Activated CD8-positive, alpha-beta T cell treated with anti-CD3 and anti-CD28 coated beads, Interleukin-2, amount 10 ng/mL, durations not matched to agents 7 days and 5 days (primary cell): ENCODE measurements at regions not wholly inside any gene's neighbourhood (a gene's known extent, or its start where the extent isn't known, plus 50 kb on each side); places are given as distances from the start of the nearest gene placed in this dataset.

Experiments
- ATAC-seq: fragments of 150-1000 bp; cut with Tn5 transposase; one replicate; pipeline ENCODE4 v1.10.0; 2021; ENCODE audit warnings: moderate library complexity
- CTCF ChIA-PET: fragments of 350-600 bp; sonication (Branson Sonifier 250); formaldehyde crosslinking; loops from one replicate; lab custom pipeline; 2021; ENCODE audit warnings: antibody characterized with exemption; lab: Charles Lee
- POLR2A ChIA-PET: fragments of 350-600 bp; sonication (Branson Sonifier 250); formaldehyde crosslinking; loops from one replicate; lab custom pipeline; 2021; ENCODE audit warnings: antibody characterized with exemption; lab: Charles Lee
- DNase-seq: peaks from one replicate; pipeline ENCODE4 v3.0.0-alpha.2; 2020
- H3K27ac Mint-ChIP-seq: one replicate; pipeline ENCODE4 v1.8.0; 2021; ENCODE audit warnings: mild to moderate bottlenecking, mixed read lengths
- H3K27me3 Mint-ChIP-seq: one replicate; pipeline ENCODE4 v1.8.0; 2021; ENCODE audit warnings: low read depth, mixed read lengths
- H3K36me3 Mint-ChIP-seq: one replicate; pipeline ENCODE4 v1.8.0; 2021; ENCODE audit warnings: low read depth, mixed read lengths
- H3K4me1 Mint-ChIP-seq: one replicate; pipeline ENCODE4 v1.8.0; 2021; ENCODE audit warnings: low read depth, mixed read lengths
- H3K4me3 Mint-ChIP-seq: one replicate; pipeline ENCODE4 v1.8.0; 2021; ENCODE audit warnings: mild to moderate bottlenecking, mixed read lengths
- H3K9me3 Mint-ChIP-seq: one replicate; pipeline ENCODE4 v1.8.0; 2022; ENCODE audit warnings: mixed read lengths; ENCODE audit not compliant: insufficient read depth

DNA sequence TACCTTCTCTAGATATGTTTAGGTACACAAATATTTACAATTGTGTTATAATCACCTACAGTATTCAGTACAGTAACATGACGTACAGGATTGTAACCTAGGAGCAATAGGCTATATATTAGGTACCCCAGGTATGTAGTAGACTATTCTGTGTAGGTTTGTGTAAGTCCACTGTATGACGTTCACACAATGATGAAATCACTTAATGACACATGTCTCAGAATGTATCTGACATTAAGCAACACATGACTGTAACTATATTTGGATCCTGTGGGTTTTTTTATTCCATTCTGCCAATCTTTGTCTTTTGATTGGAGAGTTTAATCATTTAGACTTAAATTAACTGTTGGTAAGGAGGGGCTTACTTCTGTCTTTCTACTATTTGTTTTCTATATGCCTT, 52.1 kb downstream of the STYXL2 start:
- ChIA-PET POLR2A (no interaction called here), CTCF (no interaction called here)

GRCh38 chr1:167146903-167147539, 53.1 kb downstream of the STYXL2 start:
- Mint-ChIP-seq H3K36me3 (peaks cover 2% of the 10 kb centered on the region), H3K9me3 (peaks cover 8% of the 10 kb centered on the region), H3K27me3 (peaks cover 31% of the 10 kb centered on the region), H3K4me1 (no peaks in the 10 kb centered on the region), H3K4me3 (no peak overlapping the region), H3K27ac (no peak overlapping the region)
- CTCF ChIA-PET = interaction anchor here (1.4 kb wide), 1 partner anchor 73 kb away, joined by 3 read pairs; the partner anchor contains the start of gene POU2F1
- no peak for DNase-seq
- ATAC-seq = no peak
- POLR2A ChIA-PET = no interaction called here

More for the DNA sequence above, 52.1 kb downstream of the STYXL2 start:
- Mint-ChIP-seq H3K9me3 (peaks cover 8% of the 10 kb centered on the region), H3K4me1 (no peaks in the 10 kb centered on the region), H3K27me3 (peaks cover 34% of the 10 kb centered on the region), H3K36me3 (peaks cover 2% of the 10 kb centered on the region), H3K27ac (no peak overlapping the region), H3K4me3 (no peak overlapping the region)
- DNase-seq (no peak), ATAC-seq (no peak)

- no peak overlapping the region for H3K27ac Mint-ChIP-seq
- H3K4me3 Mint-ChIP-seq = no peak overlapping the region
- peaks cover 8% of the 10 kb centered on the region for H3K9me3 Mint-ChIP-seq
- ChIA-PET POLR2A (interaction anchor here (1.2 kb wide), 1 partner anchor 21 kb away, joined by 3 read pairs; no protein-coding TSS in a partner anchor), CTCF (interaction anchor here (0.7 to 1.3 kb wide), 3 partner anchors 11 to 121 kb away, joined by 3 to 5 read pairs (median 4); partner anchors contain the start of gene POU2F1)
- H3K27me3 Mint-ChIP-seq = peaks cover 30% of the 10 kb centered on the region
- peaks cover 2% of the 10 kb centered on the region for H3K36me3 Mint-ChIP-seq
- peaks cover 2% of the 10 kb centered on the region for H3K4me1 Mint-ChIP-seq
- ATAC-seq = no peak
- no peak for DNase-seq
Observed at GRCh38 chr1:167148421-167148820, 54.5 kb downstream of the STYXL2 start.

DNA sequence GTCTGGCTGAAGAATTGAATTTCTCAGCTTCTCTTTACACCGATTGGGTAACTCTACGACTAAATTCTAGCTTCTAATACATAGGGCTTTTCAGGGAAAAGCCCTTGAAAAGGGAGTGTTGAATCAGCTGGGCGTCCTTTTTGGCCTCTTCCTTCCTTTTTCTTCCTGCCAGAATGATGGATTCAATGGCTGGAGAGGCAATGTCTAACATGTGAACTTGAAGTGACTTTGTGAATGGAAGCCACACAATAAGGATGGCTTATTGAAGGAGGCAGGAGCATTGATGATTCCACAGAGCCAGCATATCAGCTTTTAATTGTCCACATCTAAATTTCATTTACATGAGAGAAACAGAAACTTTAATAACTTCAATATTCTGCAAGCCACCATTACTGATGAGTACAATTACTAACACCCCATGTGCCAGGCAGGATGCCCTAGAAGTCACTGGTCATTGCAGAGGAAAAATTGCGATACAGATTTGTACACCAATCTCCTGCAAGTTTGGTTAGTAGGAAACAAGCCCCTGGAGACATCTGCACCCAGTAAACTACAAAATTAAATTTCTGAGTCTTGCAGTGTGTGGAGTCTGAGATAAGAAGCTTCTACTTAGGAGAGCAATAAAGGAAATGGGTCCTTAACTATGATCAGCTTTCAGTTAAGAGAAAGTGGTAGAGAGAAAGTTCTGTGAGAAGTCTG, 56.1 kb downstream of the STYXL2 start:
- peaks cover 28% of the 10 kb centered on the region for H3K27me3 Mint-ChIP-seq
- H3K27ac Mint-ChIP-seq = no peak overlapping the region
- DNase-seq (no peak), ATAC-seq (no peak)
- peaks cover 8% of the 10 kb centered on the region for H3K9me3 Mint-ChIP-seq
- POLR2A ChIA-PET = no interaction called here
- CTCF ChIA-PET = interaction anchor here (0.9 to 1.3 kb wide), 2 partner anchors 9 to 91 kb away, joined by 3 to 4 read pairs; no protein-coding TSS in a partner anchor
- peaks cover 2% of the 10 kb centered on the region for H3K4me1 Mint-ChIP-seq
- H3K36me3 Mint-ChIP-seq = peaks cover 2% of the 10 kb centered on the region
- no peak overlapping the region for H3K4me3 Mint-ChIP-seq

- peaks cover 8% of the 10 kb centered on the region for H3K9me3 Mint-ChIP-seq
- no peak overlapping the region for H3K27ac Mint-ChIP-seq
- ATAC-seq = no peak
Observed at GRCh38 chr1:167150492-167150833, 56.6 kb downstream of the STYXL2 start.

DNA sequence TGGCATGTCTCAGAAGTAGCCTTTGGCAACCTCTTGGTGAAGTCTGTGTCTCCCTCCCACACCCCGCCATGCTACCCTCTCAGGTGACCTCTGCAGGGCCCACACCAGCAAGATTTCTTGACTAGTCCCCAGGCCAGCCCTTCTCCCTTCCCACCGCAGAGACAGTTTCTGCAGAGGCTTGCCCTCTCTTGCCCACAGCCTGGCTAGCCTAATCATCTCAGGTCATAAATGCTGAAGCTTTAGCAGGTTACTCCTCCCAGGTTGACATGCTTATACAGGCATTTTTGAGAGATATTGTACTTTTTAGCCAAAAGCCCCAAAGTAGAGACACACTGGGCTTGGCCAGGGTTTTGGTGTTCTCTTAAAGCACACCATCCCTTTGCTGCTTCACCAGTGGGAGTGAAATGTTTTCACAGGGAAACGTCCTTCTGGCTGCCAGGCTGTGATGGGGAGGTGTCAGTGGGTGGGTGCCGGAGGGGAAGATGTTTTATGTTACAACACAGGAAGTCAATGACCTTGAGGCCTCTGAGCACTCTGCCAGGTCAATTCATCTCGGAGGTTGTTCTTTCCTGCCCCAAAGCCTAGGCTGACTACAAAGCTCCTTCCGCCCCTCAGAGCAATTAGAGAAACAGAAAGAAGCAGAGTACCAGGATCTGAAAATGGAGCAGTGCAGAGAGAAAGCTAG, 58.5 kb downstream of the STYXL2 start:
- DNase-seq = no peak
- Mint-ChIP-seq H3K27ac (no peak overlapping the region), H3K36me3 (peaks cover 2% of the 10 kb centered on the region), H3K9me3 (peaks cover 3% of the 10 kb centered on the region), H3K4me1 (peaks cover 2% of the 10 kb centered on the region), H3K27me3 (peaks cover 15% of the 10 kb centered on the region), H3K4me3 (no peak overlapping the region)
- CTCF ChIA-PET = interaction anchor here (0.7 kb wide), 1 partner anchor 24 kb away, joined by 3 read pairs; no protein-coding TSS in a partner anchor
- ATAC-seq = no peak
- POLR2A ChIA-PET = no interaction called here

More at GRCh38 chr1:167150492-167150833, 56.6 kb downstream of the STYXL2 start:
- peaks cover 2% of the 10 kb centered on the region for H3K4me1 Mint-ChIP-seq
- DNase-seq = no peak
- no peak overlapping the region for H3K4me3 Mint-ChIP-seq
- POLR2A ChIA-PET = no interaction called here
- H3K27me3 Mint-ChIP-seq = peaks cover 24% of the 10 kb centered on the region
- H3K36me3 Mint-ChIP-seq = peaks cover 2% of the 10 kb centered on the region
- CTCF ChIA-PET = no interaction called here

DNA sequence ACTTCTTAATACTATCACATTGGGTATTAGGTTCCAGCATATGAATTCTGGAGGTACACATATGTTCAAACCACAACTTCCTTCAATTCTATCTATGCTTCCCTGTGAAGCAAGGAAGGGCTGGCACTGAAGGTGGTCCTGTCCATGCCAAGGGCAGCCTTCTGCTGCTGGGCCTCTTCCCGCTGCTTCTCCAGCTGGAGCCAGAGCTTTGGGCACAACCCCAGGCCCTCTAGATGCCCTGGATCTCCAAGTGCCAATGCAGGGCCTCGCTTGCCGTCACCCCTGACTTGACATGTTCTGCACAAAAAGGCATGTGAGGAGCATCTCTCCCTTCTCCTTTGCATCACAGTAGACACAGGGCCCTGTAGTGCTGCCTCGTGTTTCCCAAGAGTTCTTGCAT, 62.6 kb downstream of the STYXL2 start:
- DNase-seq (no peak), ATAC-seq (no peak)
- H3K27me3 Mint-ChIP-seq = no peaks in the 10 kb centered on the region
- H3K4me3 Mint-ChIP-seq = no peak overlapping the region
- H3K36me3 Mint-ChIP-seq = no peaks in the 10 kb centered on the region
- no peaks in the 10 kb centered on the region for H3K9me3 Mint-ChIP-seq
- peaks cover 5% of the 10 kb centered on the region for H3K4me1 Mint-ChIP-seq
- ChIA-PET POLR2A (no interaction called here), CTCF (no interaction called here)
- no peak overlapping the region for H3K27ac Mint-ChIP-seq

DNA sequence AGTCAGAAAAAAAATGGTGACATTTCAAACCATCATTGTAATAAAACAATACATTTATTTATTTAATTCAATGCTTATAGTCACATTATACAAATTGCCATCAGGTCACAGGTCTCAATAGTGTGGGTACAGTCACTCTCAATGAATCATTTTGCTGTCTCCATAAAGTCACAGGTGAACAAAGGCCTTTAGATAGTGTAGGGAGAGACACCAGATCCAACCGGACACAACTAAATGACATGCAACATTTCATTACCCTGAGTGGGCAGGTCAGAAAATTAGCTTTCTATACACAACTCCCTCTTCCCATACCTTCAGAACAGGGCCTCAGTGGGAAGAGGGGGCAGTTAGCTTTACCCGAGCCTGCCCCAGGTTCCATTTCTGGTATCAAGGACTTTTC, 63.2 kb downstream of the STYXL2 start:
- Mint-ChIP-seq H3K4me3 (no peak overlapping the region), H3K27ac (no peak overlapping the region), H3K36me3 (no peaks in the 10 kb centered on the region), H3K4me1 (peaks cover 5% of the 10 kb centered on the region), H3K27me3 (no peaks in the 10 kb centered on the region), H3K9me3 (no peaks in the 10 kb centered on the region)
- POLR2A ChIA-PET = no interaction called here
- ATAC-seq (no peak), DNase-seq (no peak)
- CTCF ChIA-PET = no interaction called here

DNA sequence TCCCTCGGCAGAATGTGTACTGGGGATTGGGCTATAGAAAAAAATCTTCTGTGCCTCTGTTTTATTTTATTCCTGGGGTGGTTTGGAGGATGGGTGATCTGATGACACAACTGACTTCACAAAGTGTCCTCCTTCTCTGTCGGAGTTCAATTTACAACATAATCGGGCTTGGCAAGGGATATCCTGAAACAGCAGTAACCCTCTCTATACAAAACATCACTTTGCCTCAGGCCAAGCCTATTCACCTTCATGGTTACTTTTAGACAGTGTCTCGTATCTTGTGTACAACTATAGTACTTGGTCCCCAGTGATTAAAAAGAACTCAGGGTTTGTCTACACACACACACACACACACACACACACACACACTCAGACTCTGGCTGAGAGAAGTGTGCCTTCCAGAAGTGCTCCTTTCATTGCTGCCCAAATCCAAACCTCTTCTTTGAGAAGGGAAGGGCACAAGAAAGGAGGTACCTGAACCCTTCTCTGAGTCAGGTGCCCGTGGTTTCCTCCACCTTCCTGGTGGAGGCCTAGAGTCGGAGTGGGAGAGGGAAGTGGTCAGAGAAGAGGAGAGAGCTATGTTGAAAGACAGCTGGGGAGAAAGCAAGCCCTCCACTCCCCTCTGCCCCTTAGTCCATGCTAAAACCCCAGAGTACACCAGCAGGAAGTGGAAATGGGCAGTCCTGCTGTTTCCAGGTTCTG, 62.4 kb upstream of the POU2F1 start:
- H3K36me3 Mint-ChIP-seq = no peaks in the 10 kb centered on the region
- H3K9me3 Mint-ChIP-seq = no peaks in the 10 kb centered on the region
- no peaks in the 10 kb centered on the region for H3K27me3 Mint-ChIP-seq
- H3K27ac Mint-ChIP-seq = no peak overlapping the region
- ChIA-PET POLR2A (no interaction called here), CTCF (interaction anchor here (1.4 kb wide), 1 partner anchor 9 kb away, joined by 4 read pairs; no protein-coding TSS in a partner anchor)
- ATAC-seq = no peak
- H3K4me1 Mint-ChIP-seq = peaks cover 7% of the 10 kb centered on the region
- no peak for DNase-seq
- no peak overlapping the region for H3K4me3 Mint-ChIP-seq

DNA sequence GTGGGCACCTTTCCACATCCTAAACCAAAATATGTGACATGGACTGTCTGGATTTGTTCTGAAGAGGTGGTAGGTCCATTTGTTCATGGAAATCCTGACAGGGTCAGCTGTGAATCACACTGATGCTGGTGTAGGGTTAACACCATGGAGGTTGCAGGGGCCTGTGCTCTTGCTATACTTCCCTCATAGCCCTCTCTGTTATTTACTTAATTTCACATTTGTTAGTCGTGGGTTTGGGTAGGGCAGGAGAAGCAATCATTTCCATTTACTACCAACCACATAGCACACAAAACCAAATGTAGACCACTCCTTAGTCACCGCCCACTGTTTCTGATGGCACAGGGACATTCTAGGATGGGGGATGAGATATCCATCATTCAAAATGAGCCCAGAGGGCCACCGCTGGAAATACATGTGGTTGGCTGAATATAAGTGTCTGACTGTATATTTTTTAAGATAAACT, 61.8 kb upstream of the POU2F1 start:
- no peaks in the 10 kb centered on the region for H3K36me3 Mint-ChIP-seq
- H3K27me3 Mint-ChIP-seq = no peaks in the 10 kb centered on the region
- H3K27ac Mint-ChIP-seq = no peak overlapping the region
- H3K4me1 Mint-ChIP-seq = peaks cover 9% of the 10 kb centered on the region
- H3K9me3 Mint-ChIP-seq = no peaks in the 10 kb centered on the region
- H3K4me3 Mint-ChIP-seq = no peak overlapping the region
- DNase-seq (no peak), ATAC-seq (no peak)
- CTCF ChIA-PET = interaction anchor here (1.4 kb wide), 1 partner anchor 10 kb away, joined by 4 read pairs; no protein-coding TSS in a partner anchor
- POLR2A ChIA-PET = no interaction called here

DNA sequence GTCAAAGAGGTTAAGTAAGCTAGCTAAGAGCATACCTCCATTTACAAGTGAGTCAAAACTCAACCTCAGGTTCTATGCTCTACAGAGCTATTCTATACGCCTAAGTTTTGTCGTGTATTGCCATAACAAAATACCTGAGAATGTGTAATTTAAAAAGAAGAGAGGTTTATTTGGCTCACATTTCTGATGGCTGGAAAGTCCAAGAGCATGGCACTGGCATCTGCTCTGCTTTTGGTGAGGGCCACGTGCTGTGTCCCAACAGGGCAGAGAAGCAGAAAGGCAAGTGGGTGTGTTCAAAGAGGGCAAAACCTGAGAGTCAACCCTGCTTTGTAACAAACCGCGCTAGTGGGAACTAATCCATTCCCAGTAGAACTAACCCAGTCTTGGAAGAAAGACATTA, 60.9 kb upstream of the POU2F1 start:
- ATAC-seq (no peak), DNase-seq (no peak)
- Mint-ChIP-seq H3K4me1 (peaks cover 9% of the 10 kb centered on the region), H3K27ac (no peak overlapping the region), H3K4me3 (no peak overlapping the region), H3K36me3 (no peaks in the 10 kb centered on the region), H3K27me3 (peaks cover 6% of the 10 kb centered on the region), H3K9me3 (no peaks in the 10 kb centered on the region)
- CTCF ChIA-PET = interaction anchor here (1.4 kb wide), 1 partner anchor 11 kb away, joined by 4 read pairs; no protein-coding TSS in a partner anchor
- POLR2A ChIA-PET = no interaction called here
